HEK293T (cell line): ENCODE measurements at regions not wholly inside any gene's neighbourhood (a gene's known extent, or its start where the extent isn't known, plus 50 kb on each side); places are given as distances from the start of the nearest gene placed in this dataset.

Experiments used
- FOXM1 ChIP-seq: fragments of 450-650 bp; IDR thresholded peaks from 2 replicates; pipeline ENCODE4 v1.6.1; 2017; ENCODE audit warnings: mild to moderate bottlenecking, borderline replicate concordance
- SUZ12 ChIP-seq: fragments of 450-650 bp; IDR thresholded peaks from 2 replicates; pipeline ENCODE4 v1.6.1; 2016; ENCODE audit warnings: mild to moderate bottlenecking

- no peak for TF ChIP-seq SUZ12
- TF ChIP-seq FOXM1 = no peak
These were observed 171.4 kb upstream of the ZP4 start for GRCh38 chr1:238061967-238062613.
